Right lobe of liver (tissue), 6 donors: ENCODE measurements at regions not wholly inside any gene's neighbourhood (a gene's known extent, or its start where the extent isn't known, plus 50 kb on each side); places are given as distances from the start of the nearest gene placed in this dataset.

Experiments
- ATAC-seq, 4 donors: fragments of 200-7000 bp; cut with Tn5 transposase; one replicate each; pipeline ENCODE4 v1.9.1; 2020; ENCODE audit warnings: mild to moderate bottlenecking in 4 of 4, moderate library complexity in 4 of 4
- DNase-seq, 3 donors: peaks; one replicate each; pipeline ENCODE4 v3.0.0-alpha.2; 2020
- H3K27ac ChIP-seq, 3 donors: fragments of 200-600 bp; one replicate each; pipeline ENCODE4 v1.8.0; 2022
- H3K27me3 ChIP-seq, 2 donors: fragments of 200-600 bp; one replicate each; pipeline ENCODE4 v1.8.0; 2022
- H3K36me3 ChIP-seq, 4 donors: fragments of 200-600 bp; sonication (generic) in 1 of 4; one replicate each; pipeline versions ENCODE4 v1.5.1 to v1.8.0; 2017 to 2022; ENCODE audit warnings: control low read depth in 1 of 4
- H3K4me1 ChIP-seq, 4 donors: fragments of 200-600 bp; sonication (generic) in 1 of 4; one replicate each; pipeline versions ENCODE4 v1.5.1 to v1.8.0; 2017 to 2022; ENCODE audit warnings: control low read depth in 1 of 4
- H3K4me3 ChIP-seq, 3 donors: fragments of 200-600 bp; one replicate each; pipeline ENCODE4 v1.8.0; 2022
- H3K9me3 ChIP-seq, 4 donors: fragments of 200-600 bp; sonication (generic) in 1 of 4; one replicate each; pipeline versions ENCODE4 v1.5.1 to v1.8.0; 2017 to 2022; ENCODE audit warnings: control low read depth in 1 of 4
- CTCF ChIP-seq, 4 donors: fragments of 200-600 bp in 3 of 4; fragments of 450-650 bp in 1 of 4; IDR thresholded peaks; one replicate each; pipeline versions ENCODE4 v1.5.1 to v1.8.0; 2016 to 2022; ENCODE audit warnings: antibody characterized with exemption in 4 of 4, mild to moderate bottlenecking in 2 of 4
- POLR2A ChIP-seq: fragments of 450-650 bp; IDR thresholded peaks from one replicate; pipeline ENCODE4 v1.6.1; 2017; ENCODE audit warnings: antibody characterized with exemption, mild to moderate bottlenecking
- WGBS: methylation state at CpG from one replicate; pipeline ENCODE4 v1.1.6; 2018; ENCODE audit warnings: low coverage, low lambda C conversion rate; ENCODE audit not compliant: insufficient coverage; ENCODE audit errors: missing lambda C conversion rate; 5-methylcytosine and 5-hydroxymethylcytosine counted together
- intact Hi-C, 2 donors: fragments of 100-400 bp; cut with DNase I; formaldehyde crosslinking; loops; one replicate each; pipeline versions ENCODE4 v1.11.2 to v1.14.1; 2022
- donor health status: DM: no; HTN: yes; CAD: no.
- donor health status: DM: no; HTN: no; CAD: no.
- donor health status: DM: no; HTN: no; CAD: no.
- donor health status: DM: no; HTN: yes; CAD: no.
- donor health status: DM: no; HTN: yes; CAD: no.

- Histone ChIP-seq H3K36me3 (no peaks in the 10 kb centered on the region), H3K27ac (no peak overlapping the region), H3K4me1 (no peaks in the 10 kb centered on the region), H3K9me3 (no peaks in the 10 kb centered on the region), H3K27me3 (no peaks in the 10 kb centered on the region), H3K4me3 (no peak overlapping the region)
- intact Hi-C loops: no loop called here
- TF ChIP-seq POLR2A (no peak), CTCF (IDR thresholded peaks at IDR 0.05) (no peak)
- ATAC-seq: no peak
- WGBS: 97% methylated on average over 5 of the region's 14 CpGs
- DNase-seq: no peak
Observed at GRCh38 chr15:95940431-95940985, 390.0 kb upstream of the NR2F2 start.

- no peak for ATAC-seq
- H3K4me1 ChIP-seq: no peaks in the 10 kb centered on the region
- no peaks in the 10 kb centered on the region for H3K36me3 ChIP-seq
- H3K27ac ChIP-seq: no peak overlapping the region
- no peak for DNase-seq
- no peaks in the 10 kb centered on the region for H3K9me3 ChIP-seq
- no peak overlapping the region for H3K4me3 ChIP-seq
- 50% methylated on average over 1 of the region's 1 CpG for WGBS
- H3K27me3 ChIP-seq: no peaks in the 10 kb centered on the region
- no peak for TF ChIP-seq CTCF (IDR thresholded peaks at IDR 0.05)
- no peak for TF ChIP-seq POLR2A
- intact Hi-C loops: no loop called here
Observed at GRCh38 chr15:95944193-95944592, 386.3 kb upstream of the NR2F2 start.

- H3K27me3 ChIP-seq: no peaks in the 10 kb centered on the region
- DNase-seq (no peak), ATAC-seq (no peak)
- no peaks in the 10 kb centered on the region for H3K9me3 ChIP-seq
- no peak for TF ChIP-seq POLR2A
- TF ChIP-seq CTCF (IDR thresholded peaks at IDR 0.05): no peak
- H3K36me3 ChIP-seq: no peaks in the 10 kb centered on the region
- no peaks in the 10 kb centered on the region for H3K4me1 ChIP-seq
- no peak overlapping the region for H3K27ac ChIP-seq
- intact Hi-C loops: no loop called here
- WGBS: 73% methylated on average over 4 of the region's 4 CpGs
- H3K4me3 ChIP-seq: no peak overlapping the region
Observed at GRCh38 chr15:95944661-95945255, 385.7 kb upstream of the NR2F2 start.

- Histone ChIP-seq H3K27me3 (no peaks in the 10 kb centered on the region), H3K4me1 (no peaks in the 10 kb centered on the region), H3K36me3 (no peaks in the 10 kb centered on the region), H3K4me3 (no peak overlapping the region), H3K9me3 (no peaks in the 10 kb centered on the region), H3K27ac (no peak overlapping the region)
- no peak for TF ChIP-seq CTCF (IDR thresholded peaks at IDR 0.05)
- no peak for TF ChIP-seq POLR2A
- ATAC-seq: no peak
- 100% methylated on average over 2 of the region's 2 CpGs for WGBS
- intact Hi-C loops: no loop called here
- DNase-seq: no peak
Observed at GRCh38 chr15:95946241-95946640, 384.3 kb upstream of the NR2F2 start.
